Activated CD8-positive, alpha-beta T cell treated with anti-CD3 and anti-CD28 coated beads, Interleukin-2, amount 10 ng/mL, durations not matched to agents 7 days and 5 days (primary cell): ENCODE measurements at regions not wholly inside any gene's neighbourhood (a gene's known extent, or its start where the extent isn't known, plus 50 kb on each side); places are given as distances from the start of the nearest gene placed in this dataset.

ENCODE experiments used
- ATAC-seq: fragments of 150-1000 bp; cut with Tn5 transposase; one replicate; pipeline ENCODE4 v1.10.0; 2021; ENCODE audit warnings: moderate library complexity
- CTCF ChIA-PET: fragments of 350-600 bp; sonication (Branson Sonifier 250); formaldehyde crosslinking; loops from one replicate; lab custom pipeline; 2021; ENCODE audit warnings: antibody characterized with exemption; lab: Charles Lee
- POLR2A ChIA-PET: fragments of 350-600 bp; sonication (Branson Sonifier 250); formaldehyde crosslinking; loops from one replicate; lab custom pipeline; 2021; ENCODE audit warnings: antibody characterized with exemption; lab: Charles Lee
- DNase-seq: peaks from one replicate; pipeline ENCODE4 v3.0.0-alpha.2; 2020
- H3K27ac Mint-ChIP-seq: one replicate; pipeline ENCODE4 v1.8.0; 2021; ENCODE audit warnings: mild to moderate bottlenecking, mixed read lengths
- H3K27me3 Mint-ChIP-seq: one replicate; pipeline ENCODE4 v1.8.0; 2021; ENCODE audit warnings: low read depth, mixed read lengths
- H3K36me3 Mint-ChIP-seq: one replicate; pipeline ENCODE4 v1.8.0; 2021; ENCODE audit warnings: low read depth, mixed read lengths
- H3K4me1 Mint-ChIP-seq: one replicate; pipeline ENCODE4 v1.8.0; 2021; ENCODE audit warnings: low read depth, mixed read lengths
- H3K4me3 Mint-ChIP-seq: one replicate; pipeline ENCODE4 v1.8.0; 2021; ENCODE audit warnings: mild to moderate bottlenecking, mixed read lengths
- H3K9me3 Mint-ChIP-seq: one replicate; pipeline ENCODE4 v1.8.0; 2022; ENCODE audit warnings: mixed read lengths; ENCODE audit not compliant: insufficient read depth

- POLR2A ChIA-PET: no interaction called here
- no peak overlapping the region for H3K27ac Mint-ChIP-seq
Measured at GRCh38 chr11:116503216-116504160, 269.3 kb downstream of the BUD13 start.

GRCh38 chr11:116502641-116503061, 270.1 kb downstream of the BUD13 start:
- Mint-ChIP-seq H3K9me3 (no peaks in the 10 kb centered on the region), H3K36me3 (no peaks in the 10 kb centered on the region), H3K4me3 (no peak overlapping the region), H3K4me1 (no peaks in the 10 kb centered on the region), H3K27me3 (peaks cover 30% of the 10 kb centered on the region), H3K27ac (no peak overlapping the region)
- DNase-seq: no peak
- no peak for ATAC-seq
- CTCF ChIA-PET: no interaction called here
- POLR2A ChIA-PET: no interaction called here

More at GRCh38 chr11:116503216-116504160, 269.3 kb downstream of the BUD13 start:
- H3K27me3 Mint-ChIP-seq: peaks cover 30% of the 10 kb centered on the region
- H3K4me3 Mint-ChIP-seq: no peak overlapping the region
- no peaks in the 10 kb centered on the region for H3K4me1 Mint-ChIP-seq
- CTCF ChIA-PET: no interaction called here
- H3K9me3 Mint-ChIP-seq: no peaks in the 10 kb centered on the region
- DNase-seq (no peak), ATAC-seq (no peak)
- no peaks in the 10 kb centered on the region for H3K36me3 Mint-ChIP-seq

- no peak overlapping the region for H3K4me3 Mint-ChIP-seq
- CTCF ChIA-PET: no interaction called here
- DNase-seq: no peak
- H3K27ac Mint-ChIP-seq: no peak overlapping the region
- peaks cover 30% of the 10 kb centered on the region for H3K27me3 Mint-ChIP-seq
- ATAC-seq: no peak
- no peaks in the 10 kb centered on the region for H3K36me3 Mint-ChIP-seq
- POLR2A ChIA-PET: no interaction called here
- H3K4me1 Mint-ChIP-seq: no peaks in the 10 kb centered on the region
- no peaks in the 10 kb centered on the region for H3K9me3 Mint-ChIP-seq
Measured at GRCh38 chr11:116501728-116502127, 271.1 kb downstream of the BUD13 start.

GRCh38 chr11:116500947-116501602, 271.7 kb downstream of the BUD13 start:
- Mint-ChIP-seq H3K27ac (no peak overlapping the region), H3K9me3 (no peaks in the 10 kb centered on the region), H3K4me1 (no peaks in the 10 kb centered on the region), H3K4me3 (no peak overlapping the region), H3K27me3 (peaks cover 30% of the 10 kb centered on the region), H3K36me3 (no peaks in the 10 kb centered on the region)
- no peak for DNase-seq
- POLR2A ChIA-PET: no interaction called here
- CTCF ChIA-PET: no interaction called here
- no peak for ATAC-seq

GRCh38 chr11:116500026-116500946, 272.5 kb downstream of the BUD13 start:
- Mint-ChIP-seq H3K36me3 (no peaks in the 10 kb centered on the region), H3K4me1 (no peaks in the 10 kb centered on the region), H3K27me3 (peaks cover 30% of the 10 kb centered on the region), H3K9me3 (no peaks in the 10 kb centered on the region), H3K27ac (no peak overlapping the region), H3K4me3 (no peak overlapping the region)
- DNase-seq (no peak), ATAC-seq (no peak)
- CTCF ChIA-PET: interaction anchor here (1.1 kb wide), 1 partner anchor 23 kb away, joined by 3 read pairs; no protein-coding TSS in a partner anchor
- POLR2A ChIA-PET: no interaction called here

GRCh38 chr11:116499396-116500003, 273.3 kb downstream of the BUD13 start:
- H3K27ac Mint-ChIP-seq: no peak overlapping the region
- no peaks in the 10 kb centered on the region for H3K4me1 Mint-ChIP-seq
- ATAC-seq (peak; percentile 69), DNase-seq (peak; percentile 70)
- POLR2A ChIA-PET: no interaction called here
- H3K4me3 Mint-ChIP-seq: no peak overlapping the region
- H3K36me3 Mint-ChIP-seq: no peaks in the 10 kb centered on the region
- peaks cover 30% of the 10 kb centered on the region for H3K27me3 Mint-ChIP-seq
- CTCF ChIA-PET: interaction anchor here (0.7 to 1.4 kb wide), 5 partner anchors 8 to 43 kb away, joined by 3 to 5 read pairs (median 3); no protein-coding TSS in a partner anchor
- no peaks in the 10 kb centered on the region for H3K9me3 Mint-ChIP-seq

GRCh38 chr11:116498161-116498560, 274.6 kb downstream of the BUD13 start:
- POLR2A ChIA-PET: no interaction called here
- Mint-ChIP-seq H3K36me3 (no peaks in the 10 kb centered on the region), H3K27me3 (peaks cover 26% of the 10 kb centered on the region), H3K4me3 (no peak overlapping the region), H3K4me1 (no peaks in the 10 kb centered on the region), H3K9me3 (no peaks in the 10 kb centered on the region), H3K27ac (no peak overlapping the region)
- CTCF ChIA-PET: interaction anchor here (1.1 to 1.4 kb wide), 3 partner anchors 24 to 42 kb away, joined by 3 to 5 read pairs (median 3); no protein-coding TSS in a partner anchor
- DNase-seq (no peak), ATAC-seq (no peak)

- POLR2A ChIA-PET: no interaction called here
- H3K4me3 Mint-ChIP-seq: no peak overlapping the region
- no peaks in the 10 kb centered on the region for H3K4me1 Mint-ChIP-seq
- no peak overlapping the region for H3K27ac Mint-ChIP-seq
- no peaks in the 10 kb centered on the region for H3K36me3 Mint-ChIP-seq
- DNase-seq: no peak
- H3K27me3 Mint-ChIP-seq: no peaks in the 10 kb centered on the region
- no peaks in the 10 kb centered on the region for H3K9me3 Mint-ChIP-seq
- CTCF ChIA-PET: no interaction called here
- ATAC-seq: no peak
Measured at GRCh38 chr11:116492600-116492999, 280.2 kb downstream of the BUD13 start.

- H3K27me3 Mint-ChIP-seq: peaks cover 5% of the 10 kb centered on the region
- no peaks in the 10 kb centered on the region for H3K9me3 Mint-ChIP-seq
- CTCF ChIA-PET: no interaction called here
- H3K4me3 Mint-ChIP-seq: no peak overlapping the region
- no peak overlapping the region for H3K27ac Mint-ChIP-seq
- DNase-seq (no peak), ATAC-seq (no peak)
- no peaks in the 10 kb centered on the region for H3K4me1 Mint-ChIP-seq
- POLR2A ChIA-PET: no interaction called here
- no peaks in the 10 kb centered on the region for H3K36me3 Mint-ChIP-seq
Measured at GRCh38 chr11:116488836-116489389, 283.9 kb downstream of the BUD13 start.

GRCh38 chr11:116485425-116485824, 287.4 kb downstream of the BUD13 start:
- H3K36me3 Mint-ChIP-seq: no peaks in the 10 kb centered on the region
- no peaks in the 10 kb centered on the region for H3K9me3 Mint-ChIP-seq
- H3K27ac Mint-ChIP-seq: no peak overlapping the region
- DNase-seq: no peak
- H3K4me3 Mint-ChIP-seq: no peak overlapping the region
- H3K4me1 Mint-ChIP-seq: no peaks in the 10 kb centered on the region
- H3K27me3 Mint-ChIP-seq: peaks cover 5% of the 10 kb centered on the region
- no peak for ATAC-seq
- CTCF ChIA-PET: no interaction called here
- POLR2A ChIA-PET: no interaction called here

- no peak overlapping the region for H3K4me3 Mint-ChIP-seq
- POLR2A ChIA-PET: no interaction called here
Measured at GRCh38 chr11:116482716-116483115, 290.1 kb downstream of the BUD13 start.

More at GRCh38 chr11:116482716-116483115, 290.1 kb downstream of the BUD13 start:
- DNase-seq (no peak), ATAC-seq (no peak)
- Mint-ChIP-seq H3K36me3 (no peaks in the 10 kb centered on the region), H3K27ac (no peak overlapping the region), H3K4me1 (no peaks in the 10 kb centered on the region), H3K27me3 (peaks cover 9% of the 10 kb centered on the region), H3K9me3 (no peaks in the 10 kb centered on the region)
- CTCF ChIA-PET: no interaction called here
